HCT116 (cell line): ENCODE measurements at regions not wholly inside any gene's neighbourhood (a gene's known extent, or its start where the extent isn't known, plus 50 kb on each side); places are given as distances from the start of the nearest gene placed in this dataset.
"Not testable (repeated sequence)": the region's sequence is repeated elsewhere in the genome, so short reads cannot be mapped to it uniquely, and the experiment has no call there.

Experiments
- ATAC-seq: fragments of 200-7000 bp; cut with Tn5 transposase; 2 replicates; pipeline ENCODE4 v1.9.1; 2020; ENCODE audit warnings: mild to moderate bottlenecking, moderate library complexity
- BruUV-seq: library from RNA; stranded (reverse); fragments of 400-500 nt; replicated peaks from 2 replicates; lab custom pipeline; 2021; lab: Mats Ljungman, UMichigan
- CTCF ChIA-PET: fragments of 300-600 bp; sonication (Branson Sonifier 250); formaldehyde crosslinking; loops from one replicate; lab custom pipeline; 2021; ENCODE audit warnings: antibody characterized with exemption; lab: Charles Lee
- POLR2A ChIA-PET: fragments of 300-600, 350-600 bp; sonication (Branson Sonifier 250); formaldehyde crosslinking; loops from one replicate; lab custom pipeline; 2021; ENCODE audit warnings: antibody characterized with exemption; lab: Charles Lee
- RAD21 ChIA-PET, 2 experiments: fragments of 300-600 bp; sonication (Branson Sonifier 250); formaldehyde crosslinking; loops; one replicate each; lab custom pipeline; 2023; ENCODE audit warnings: low total read pairs in 2 of 2; ENCODE audit not compliant: uncharacterized antibody in 2 of 2, unreplicated experiment in 2 of 2, low non-redundant PET in 1 of 2; lab: Charles Lee
- DNase-seq: peaks from one replicate; pipeline ENCODE4 v3.0.0-alpha.2; 2010; ENCODE audit warnings: low read depth, low spot score
- H2AFZ ChIP-seq: fragments of 200-600 bp; shearing (Covaris generic), sonication (generic); 2 replicates; pipeline ENCODE4 v1.6.1; 2017; ENCODE audit warnings: low read depth, mixed run types, mixed read lengths, antibody characterized with exemption, low read length; ENCODE audit not compliant: poor library complexity, severe bottlenecking
- H3K27ac ChIP-seq: 2 replicates; pipeline ENCODE4 v1.5.1; 2012; ENCODE audit warnings: low read depth, low read length
- H3K27me3 ChIP-seq: fragments of 200-600 bp; sonication (generic); 2 replicates; pipeline ENCODE4 v1.6.1; 2016; ENCODE audit warnings: mixed run types, low read length, mixed read lengths; ENCODE audit not compliant: insufficient read depth
- H3K36me3 ChIP-seq, 2 experiments: fragments of 200-500 bp in 1 of 2; fragments of 200-600 bp in 1 of 2; sonication (Bioruptor generic) in 1 of 2; sonication (generic) in 1 of 2; 2 replicates each; pipeline versions ENCODE4 v1.5.1 to v1.6.1; 2014 to 2016; ENCODE audit warnings: low read length in 2 of 2, inconsistent platforms in 1 of 2, mixed read lengths in 1 of 2, mixed run types in 1 of 2; ENCODE audit not compliant: insufficient read depth in 2 of 2, control insufficient read depth in 1 of 2
- H3K4me1 ChIP-seq, 2 experiments: fragments of 200-600 bp in 1 of 2; sonication (generic) in 1 of 2; 2 replicates each; pipeline versions ENCODE4 v1.5.1 to v1.6.1; 2012 to 2017; ENCODE audit warnings: low read length in 2 of 2, inconsistent platforms in 1 of 2, mild to moderate bottlenecking in 1 of 2, mixed read lengths in 1 of 2, mixed run types in 1 of 2, moderate library complexity in 1 of 2; ENCODE audit not compliant: insufficient read depth in 2 of 2, control insufficient read depth in 1 of 2
- H3K4me2 ChIP-seq: fragments of 200-600 bp; sonication (generic); 2 replicates; pipeline ENCODE4 v1.6.1; 2017; ENCODE audit warnings: mixed run types, low read length, mixed read lengths
- H3K4me3 ChIP-seq, 2 experiments: fragments of 200-600 bp in 1 of 2; sonication (generic) in 1 of 2; replicated peaks in 1 of 2; 2 replicates each; pipeline ENCODE4 v1.5.1; 2011 to 2016; ENCODE audit warnings: low read length in 2 of 2, control low read depth in 1 of 2, low read depth in 1 of 2, mild to moderate bottlenecking in 1 of 2, mixed read lengths in 1 of 2, mixed run types in 1 of 2
- H3K79me2 ChIP-seq: fragments of 200-600 bp; sonication (generic); 2 replicates; pipeline ENCODE4 v1.6.1; 2017; ENCODE audit warnings: mild to moderate bottlenecking, mixed run types, low read length, moderate library complexity, mixed read lengths; ENCODE audit not compliant: insufficient read depth
- H3K9ac ChIP-seq: fragments of 200-600 bp; sonication (generic); 2 replicates; pipeline ENCODE4 v1.6.1; 2016; ENCODE audit warnings: low read length, mixed read lengths
- H3K9me2 ChIP-seq: fragments of 200-600 bp; sonication (generic), shearing (Covaris generic); 2 replicates; pipeline ENCODE4 v1.6.1; 2017; ENCODE audit warnings: mixed run types, mild to moderate bottlenecking, moderate library complexity; ENCODE audit not compliant: insufficient read depth
- H3K9me3 ChIP-seq, 2 experiments: fragments of 200-500 bp in 1 of 2; fragments of 200-600 bp in 1 of 2; sonication (Bioruptor generic) in 1 of 2; sonication (generic) in 1 of 2; 2 replicates each; pipeline ENCODE4 v1.6.1; 2014 to 2017; ENCODE audit warnings: low read length in 2 of 2, mixed read lengths in 2 of 2, inconsistent platforms in 1 of 2, low read depth in 1 of 2, mild to moderate bottlenecking in 1 of 2, mixed run types in 1 of 2, moderate library complexity in 1 of 2; ENCODE audit not compliant: control insufficient read depth in 1 of 2, insufficient read depth in 1 of 2
- H4K20me1 ChIP-seq: fragments of 200-600 bp; sonication (generic), shearing (Covaris generic); 2 replicates; pipeline ENCODE4 v1.6.1; 2017; ENCODE audit warnings: mixed run types, mild to moderate bottlenecking, moderate library complexity; ENCODE audit not compliant: insufficient read depth
- ATF3 ChIP-seq: IDR thresholded peaks from 2 replicates; pipeline ENCODE4 v1.6.1; 2012
- CBX3 ChIP-seq: IDR thresholded peaks from 2 replicates; pipeline ENCODE4 v1.6.1; 2012; ENCODE audit warnings: low read depth
- ELF1 ChIP-seq: IDR thresholded peaks from 2 replicates; pipeline ENCODE4 v1.6.1; 2012; ENCODE audit warnings: low read depth, borderline replicate concordance
- POLR2AphosphoS5 ChIP-seq: IDR thresholded peaks from 2 replicates; pipeline ENCODE4 v1.6.1; 2011; ENCODE audit warnings: mild to moderate bottlenecking, low read depth, low read length, moderate library complexity
- RAD21 ChIP-seq: IDR thresholded peaks from 2 replicates; pipeline ENCODE4 v1.6.1; 2012; ENCODE audit warnings: low read depth, mild to moderate bottlenecking
- SRF ChIP-seq: IDR thresholded peaks from 2 replicates; pipeline ENCODE4 v1.6.1; 2012; ENCODE audit warnings: low read depth
- ZBTB33 ChIP-seq: IDR thresholded peaks from 2 replicates; pipeline ENCODE4 v1.6.1; 2011; ENCODE audit warnings: mild to moderate bottlenecking, low read length, moderate library complexity; ENCODE audit not compliant: insufficient replicate concordance; ENCODE audit errors: extremely low read depth
- ZNF274 ChIP-seq: fragments of 200-500 bp; sonication (Bioruptor generic); IDR thresholded peaks from 2 replicates; pipeline ENCODE4 v1.6.1; 2014; ENCODE audit warnings: mild to moderate bottlenecking, low read depth, low read length, inconsistent platforms
- intact Hi-C: fragments of 100-400 bp; cut with micrococcal nuclease; formaldehyde crosslinking; loops from 2 replicates; pipeline ENCODE4 v1.10.0; 2022

- TF ChIP-seq ATF3 (no peak), ZNF274 (no peak), POLR2AphosphoS5 (no peak), CBX3 (no peak), SRF (no peak), ZBTB33 (no peak), RAD21 (no peak), ELF1 (no peak)
These were observed 650.0 kb upstream of the RGS18 start (continued) for GRCh38 chr1:191508239-191508638.

GRCh38 chr1:191511480-191511879, 646.8 kb upstream of the RGS18 start:
- H3K27ac ChIP-seq, intact Hi-C loops: not testable (repeated sequence)

More at GRCh38 chr1:191511480-191511879, 646.8 kb upstream of the RGS18 start:
- CTCF ChIA-PET, H2AFZ ChIP-seq, H3K4me3 ChIP-seq, H3K9me3 ChIP-seq, H3K4me1 ChIP-seq, H4K20me1 ChIP-seq, RAD21 ChIA-PET, ATAC-seq, H3K9ac ChIP-seq, BruUV-seq, H3K79me2 ChIP-seq, H3K9me2 ChIP-seq, POLR2A ChIA-PET, DNase-seq, H3K36me3 ChIP-seq, H3K4me2 ChIP-seq, H3K27me3 ChIP-seq: not testable (repeated sequence)
